ENCODE measurements at regions not wholly inside any gene's neighbourhood (a gene's known extent, or its start where the extent isn't known, plus 50 kb on each side); places are given as distances from the start of the nearest gene placed in this dataset.

DNA sequence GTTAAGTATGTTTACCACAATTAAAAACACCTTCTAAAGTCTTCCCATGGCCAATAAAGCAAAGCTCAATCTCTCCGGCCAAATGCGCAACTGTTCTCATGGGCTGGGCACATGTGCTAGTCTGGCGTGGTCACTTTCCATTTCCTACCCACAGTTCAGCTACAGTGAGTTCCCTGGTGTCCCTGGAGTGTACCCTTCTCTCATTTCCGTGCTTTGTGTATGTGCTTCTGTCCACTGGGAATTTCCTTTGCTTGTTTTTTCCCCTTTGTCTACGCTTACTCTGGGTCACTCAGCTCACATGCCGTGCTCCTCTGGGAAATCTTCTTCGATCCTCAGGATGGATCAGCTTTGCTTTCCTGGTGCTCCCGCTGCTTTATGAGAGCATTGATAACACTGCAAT is 69.6 kb upstream of the GYPC start:
- Histone ChIP-seq H3K27ac (ENCODE audit: low read depth, low read length, poor library complexity, severe bottlenecking) (no peak overlapping the region), H3F3A (ENCODE audit: insufficient read depth, low read length) (no peaks in the 10 kb centered on the region), H3K79me2 (ENCODE audit: insufficient read depth, low read length) (no peaks in the 10 kb centered on the region), H4K20me1 (ENCODE audit: insufficient read depth, low read length) (no peaks in the 10 kb centered on the region), H3K9me2 (ENCODE audit: low read depth, low read length) (no peaks in the 10 kb centered on the region), H2AFZ (ENCODE audit: low read length) (no peak overlapping the region), H3K4me1 (ENCODE audit: insufficient read depth, low read length, severe bottlenecking) (no peaks in the 10 kb centered on the region), H3K9me3 (ENCODE audit: low read length) (no peaks in the 10 kb centered on the region), H3K9ac (ENCODE audit: low read length) (no peak overlapping the region), H3K4me2 (ENCODE audit: low read length) (no peak overlapping the region), H3K36me3 (ENCODE audit: insufficient read depth, low read length) (no peaks in the 10 kb centered on the region), H3K27me3 (ENCODE audit: insufficient read depth, low read length) (no peaks in the 10 kb centered on the region), H3K4me3 (ENCODE audit: low read depth, low read length, poor library complexity, severe bottlenecking) (no peak overlapping the region)
- no peak for TF ChIP-seq EZH2 (IDR thresholded peaks at IDR 0.05; ENCODE audit: borderline replicate concordance, low read length)
- TF ChIP-seq, protein P1, sequence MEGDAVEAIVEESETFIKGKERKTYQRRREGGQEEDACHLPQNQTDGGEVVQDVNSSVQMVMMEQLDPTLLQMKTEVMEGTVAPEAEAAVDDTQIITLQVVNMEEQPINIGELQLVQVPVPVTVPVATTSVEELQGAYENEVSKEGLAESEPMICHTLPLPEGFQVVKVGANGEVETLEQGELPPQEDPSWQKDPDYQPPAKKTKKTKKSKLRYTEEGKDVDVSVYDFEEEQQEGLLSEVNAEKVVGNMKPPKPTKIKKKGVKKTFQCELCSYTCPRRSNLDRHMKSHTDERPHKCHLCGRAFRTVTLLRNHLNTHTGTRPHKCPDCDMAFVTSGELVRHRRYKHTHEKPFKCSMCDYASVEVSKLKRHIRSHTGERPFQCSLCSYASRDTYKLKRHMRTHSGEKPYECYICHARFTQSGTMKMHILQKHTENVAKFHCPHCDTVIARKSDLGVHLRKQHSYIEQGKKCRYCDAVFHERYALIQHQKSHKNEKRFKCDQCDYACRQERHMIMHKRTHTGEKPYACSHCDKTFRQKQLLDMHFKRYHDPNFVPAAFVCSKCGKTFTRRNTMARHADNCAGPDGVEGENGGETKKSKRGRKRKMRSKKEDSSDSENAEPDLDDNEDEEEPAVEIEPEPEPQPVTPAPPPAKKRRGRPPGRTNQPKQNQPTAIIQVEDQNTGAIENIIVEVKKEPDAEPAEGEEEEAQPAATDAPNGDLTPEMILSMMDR (IDR thresholded peaks at IDR 0.05; ENCODE audit: low read length), result no peak

DNA sequence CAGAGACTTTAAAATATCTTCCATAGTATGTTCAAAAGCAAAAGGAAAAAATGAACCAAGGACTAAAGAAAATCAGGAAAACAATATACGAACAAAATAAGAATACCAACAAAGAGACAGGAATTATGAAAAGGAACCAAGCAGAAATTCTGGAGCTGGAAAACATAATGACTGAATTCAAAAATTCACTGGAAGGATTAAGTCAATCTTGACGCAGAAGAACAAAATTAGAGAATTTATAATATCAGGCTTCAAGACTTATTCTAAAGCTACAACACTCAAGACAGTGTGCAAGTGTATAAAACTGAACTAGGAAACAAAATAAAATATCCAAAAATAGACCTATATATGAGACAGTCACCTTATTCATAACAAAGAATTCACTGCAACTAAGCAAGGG is 56.9 kb upstream of the GYPC start:
- Histone ChIP-seq H3K4me1 (ENCODE audit: insufficient read depth, low read length, severe bottlenecking) (no peaks in the 10 kb centered on the region), H3K9ac (ENCODE audit: low read length) (no peak overlapping the region), H3K27ac (ENCODE audit: low read depth, low read length, poor library complexity, severe bottlenecking) (no peak overlapping the region), H3K4me3 (ENCODE audit: low read depth, low read length, poor library complexity, severe bottlenecking) (no peak overlapping the region), H2AFZ (ENCODE audit: low read length) (no peak overlapping the region), H3K4me2 (ENCODE audit: low read length) (no peak overlapping the region), H3K9me2 (ENCODE audit: low read depth, low read length) (no peaks in the 10 kb centered on the region), H3K27me3 (ENCODE audit: insufficient read depth, low read length) (no peaks in the 10 kb centered on the region), H3K36me3 (ENCODE audit: insufficient read depth, low read length) (no peaks in the 10 kb centered on the region), H4K20me1 (ENCODE audit: insufficient read depth, low read length) (no peaks in the 10 kb centered on the region), H3K9me3 (ENCODE audit: low read length) (no peaks in the 10 kb centered on the region), H3F3A (ENCODE audit: insufficient read depth, low read length) (no peaks in the 10 kb centered on the region), H3K79me2 (ENCODE audit: insufficient read depth, low read length) (no peaks in the 10 kb centered on the region)
- TF ChIP-seq, protein P1 (IDR thresholded peaks at IDR 0.05; ENCODE audit: low read length), result no peak
- no peak for TF ChIP-seq EZH2 (IDR thresholded peaks at IDR 0.05; ENCODE audit: borderline replicate concordance, low read length)

DNA sequence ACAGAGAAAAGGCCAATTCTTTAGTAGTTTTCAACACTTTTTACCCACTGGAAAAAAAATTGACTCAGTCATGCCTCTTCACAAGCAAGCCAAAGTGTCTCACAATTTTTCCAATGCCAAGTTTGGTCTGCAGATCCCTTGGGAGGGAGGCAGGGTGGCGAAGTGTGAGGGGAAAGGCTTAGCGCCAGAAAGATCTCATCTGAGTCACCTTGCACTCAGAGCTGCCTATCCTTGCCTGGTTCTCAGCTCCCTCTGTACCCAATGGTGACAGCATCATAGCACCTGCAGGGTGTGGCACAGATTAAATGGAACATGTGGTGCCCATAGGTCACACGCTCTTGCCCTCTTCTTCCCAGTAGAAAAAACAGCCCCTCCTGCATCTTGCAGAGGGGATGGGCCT is 55.2 kb upstream of the GYPC start:
- no peaks in the 10 kb centered on the region for H3K36me3 ChIP-seq (ENCODE audit: insufficient read depth, low read length)
- no peaks in the 10 kb centered on the region for H4K20me1 ChIP-seq (ENCODE audit: insufficient read depth, low read length)
- no peaks in the 10 kb centered on the region for H3K79me2 ChIP-seq (ENCODE audit: insufficient read depth, low read length)
- no peak overlapping the region for H3K9ac ChIP-seq (ENCODE audit: low read length)
- no peak overlapping the region for H2AFZ ChIP-seq (ENCODE audit: low read length)
- TF ChIP-seq, protein P1 (IDR thresholded peaks at IDR 0.05; ENCODE audit: low read length), result no peak
- no peak for TF ChIP-seq EZH2 (IDR thresholded peaks at IDR 0.05; ENCODE audit: borderline replicate concordance, low read length)
- no peaks in the 10 kb centered on the region for H3K27me3 ChIP-seq (ENCODE audit: insufficient read depth, low read length)
- no peak overlapping the region for H3K4me3 ChIP-seq (ENCODE audit: low read depth, low read length, poor library complexity, severe bottlenecking)
- H3K9me2 ChIP-seq (ENCODE audit: low read depth, low read length), result no peaks in the 10 kb centered on the region
- no peaks in the 10 kb centered on the region for H3F3A ChIP-seq (ENCODE audit: insufficient read depth, low read length)
- H3K4me1 ChIP-seq (ENCODE audit: insufficient read depth, low read length, severe bottlenecking), result no peaks in the 10 kb centered on the region
- no peaks in the 10 kb centered on the region for H3K9me3 ChIP-seq (ENCODE audit: low read length)
- no peak overlapping the region for H3K4me2 ChIP-seq (ENCODE audit: low read length)
- H3K27ac ChIP-seq (ENCODE audit: low read depth, low read length, poor library complexity, severe bottlenecking), result no peak overlapping the region
